Esophagus muscularis mucosa (tissue), 3 donors: ENCODE measurements at regions not wholly inside any gene's neighbourhood (a gene's known extent, or its start where the extent isn't known, plus 50 kb on each side); places are given as distances from the start of the nearest gene placed in this dataset.

Experiments used
- POLR2AphosphoS5 ChIP-seq, 2 donors: sonication (generic); formaldehyde crosslinking; IDR thresholded peaks; one replicate each; pipeline ENCODE4 v1.6.1; 2017; ENCODE audit warnings: antibody characterized with exemption in 2 of 2
- TF ChIP-seq, protein P1 (sequence below), 3 experiments: fragments of 200-600 bp in 2 of 3; fragments of 450-650 bp in 1 of 3; sonication (generic) in 2 of 3; IDR thresholded peaks; one replicate each; pipeline ENCODE4 v1.5.1; 2017 to 2019; ENCODE audit warnings: antibody characterized with exemption in 3 of 3, mild to moderate bottlenecking in 2 of 3, moderate library complexity in 1 of 3

DNA sequence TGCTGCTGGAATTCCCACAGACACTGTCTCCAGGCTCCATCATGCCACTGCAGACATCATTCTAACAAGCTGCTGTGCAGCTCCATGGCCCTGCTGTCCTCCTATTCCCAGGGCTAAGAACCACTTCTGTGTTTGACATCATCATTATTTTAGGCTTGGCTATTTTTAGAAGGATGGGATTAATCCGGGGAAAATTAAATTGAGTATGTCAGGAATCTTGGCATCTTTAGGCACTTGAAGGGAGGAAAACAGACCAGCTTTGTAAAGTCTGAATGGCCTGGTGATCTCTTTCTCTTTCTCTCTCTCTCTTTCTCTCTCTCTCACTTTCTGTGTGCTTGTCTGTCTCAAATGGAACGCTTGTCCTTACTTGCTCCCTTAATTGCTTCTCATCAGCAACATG, 568.3 kb upstream of the FLRT2 start:
- no peak for TF ChIP-seq POLR2AphosphoS5 (IDR thresholded peaks at IDR 0.05)
- TF ChIP-seq, protein P1, sequence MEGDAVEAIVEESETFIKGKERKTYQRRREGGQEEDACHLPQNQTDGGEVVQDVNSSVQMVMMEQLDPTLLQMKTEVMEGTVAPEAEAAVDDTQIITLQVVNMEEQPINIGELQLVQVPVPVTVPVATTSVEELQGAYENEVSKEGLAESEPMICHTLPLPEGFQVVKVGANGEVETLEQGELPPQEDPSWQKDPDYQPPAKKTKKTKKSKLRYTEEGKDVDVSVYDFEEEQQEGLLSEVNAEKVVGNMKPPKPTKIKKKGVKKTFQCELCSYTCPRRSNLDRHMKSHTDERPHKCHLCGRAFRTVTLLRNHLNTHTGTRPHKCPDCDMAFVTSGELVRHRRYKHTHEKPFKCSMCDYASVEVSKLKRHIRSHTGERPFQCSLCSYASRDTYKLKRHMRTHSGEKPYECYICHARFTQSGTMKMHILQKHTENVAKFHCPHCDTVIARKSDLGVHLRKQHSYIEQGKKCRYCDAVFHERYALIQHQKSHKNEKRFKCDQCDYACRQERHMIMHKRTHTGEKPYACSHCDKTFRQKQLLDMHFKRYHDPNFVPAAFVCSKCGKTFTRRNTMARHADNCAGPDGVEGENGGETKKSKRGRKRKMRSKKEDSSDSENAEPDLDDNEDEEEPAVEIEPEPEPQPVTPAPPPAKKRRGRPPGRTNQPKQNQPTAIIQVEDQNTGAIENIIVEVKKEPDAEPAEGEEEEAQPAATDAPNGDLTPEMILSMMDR (IDR thresholded peaks at IDR 0.05) = no peak
